ENCODE measurements at regions not wholly inside any gene's neighbourhood (a gene's known extent, or its start where the extent isn't known, plus 50 kb on each side); places are given as distances from the start of the nearest gene placed in this dataset.
"Not testable (repeated sequence)": the region's sequence is repeated elsewhere in the genome, so short reads cannot be mapped to it uniquely, and the experiment has no call there.

DNA sequence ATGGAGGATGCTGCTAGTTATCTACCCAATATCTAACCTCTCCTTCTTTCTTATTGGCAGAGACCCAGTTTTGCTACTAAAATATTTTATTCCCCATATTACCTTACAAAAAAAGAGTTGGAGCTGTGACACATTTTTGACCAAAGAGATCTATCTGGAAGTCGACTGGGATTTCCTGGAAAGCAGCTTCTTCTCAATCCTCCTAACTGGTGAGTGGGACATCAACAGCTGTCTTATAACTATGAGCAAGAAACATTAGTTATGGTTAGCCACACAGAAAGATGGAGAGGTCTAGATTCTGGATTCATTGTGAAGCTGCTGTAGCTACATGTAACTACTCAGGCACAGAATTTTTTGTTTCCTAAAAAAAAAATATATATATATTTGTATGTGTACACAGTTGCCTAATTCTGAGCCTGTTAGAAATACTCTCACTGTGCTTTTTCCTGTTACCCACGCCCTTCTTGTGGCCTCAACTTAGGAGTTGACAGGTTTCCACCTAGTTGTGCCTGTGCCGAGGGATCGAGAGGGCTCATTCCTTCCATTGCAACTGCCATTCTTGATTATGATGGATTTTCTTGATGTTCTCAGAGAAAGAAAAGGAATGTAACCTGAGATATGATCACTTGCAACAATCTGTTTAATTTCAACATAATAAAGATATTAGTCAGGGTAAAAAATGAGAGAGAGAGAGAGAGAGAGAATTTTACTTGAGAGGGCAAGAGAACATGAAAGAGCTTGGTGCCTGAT is 142.0 kb downstream of the SLC17A6 start:
- no peak for DNase-seq

DNA sequence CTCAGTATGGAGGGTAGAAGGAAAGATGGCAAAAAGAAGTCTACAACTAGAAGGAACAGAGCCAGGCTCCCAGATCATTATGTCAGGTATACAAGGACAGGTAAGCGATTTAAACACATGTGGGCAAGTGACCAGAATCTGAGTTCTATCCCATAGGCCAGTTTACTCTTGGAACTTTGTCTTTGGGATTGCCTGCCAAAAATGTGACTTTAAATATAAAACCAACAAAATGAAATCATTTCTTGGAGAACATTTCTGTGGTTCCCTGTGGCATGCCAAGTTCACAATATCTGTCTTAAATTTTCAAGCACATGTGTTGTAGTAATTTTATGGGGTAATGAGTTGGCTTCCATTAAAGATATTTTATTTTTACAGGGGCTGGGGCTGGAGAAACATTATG is 141.0 kb downstream of the SLC17A6 start:
- no peak for DNase-seq

- no peak for DNase-seq
Observed at GRCh38 chr11:22478169-22478568, 140.0 kb downstream of the SLC17A6 start.

DNA sequence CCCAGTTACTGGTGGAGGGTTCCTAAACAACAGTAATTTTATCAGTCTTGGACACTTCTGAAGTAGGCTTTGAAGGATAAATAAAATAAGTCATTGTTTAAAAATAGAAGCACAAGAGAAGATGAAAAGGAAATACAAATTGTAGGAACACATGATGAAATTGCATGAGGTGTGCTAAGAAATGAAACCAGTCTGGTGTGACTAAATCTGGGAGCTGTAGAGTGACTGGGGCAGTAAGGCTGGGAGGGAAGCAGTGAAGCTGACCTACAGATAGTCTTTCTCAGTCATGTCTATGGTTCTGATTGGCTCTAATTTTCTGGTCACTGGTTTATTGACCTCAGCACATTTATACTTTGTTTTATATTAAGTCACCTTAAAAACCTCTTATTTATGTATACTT is 139.1 kb downstream of the SLC17A6 start:
- DNase-seq, result no peak

- DNase-seq, result no peak
Observed at GRCh38 chr11:22476589-22476988, 138.4 kb downstream of the SLC17A6 start.

DNA sequence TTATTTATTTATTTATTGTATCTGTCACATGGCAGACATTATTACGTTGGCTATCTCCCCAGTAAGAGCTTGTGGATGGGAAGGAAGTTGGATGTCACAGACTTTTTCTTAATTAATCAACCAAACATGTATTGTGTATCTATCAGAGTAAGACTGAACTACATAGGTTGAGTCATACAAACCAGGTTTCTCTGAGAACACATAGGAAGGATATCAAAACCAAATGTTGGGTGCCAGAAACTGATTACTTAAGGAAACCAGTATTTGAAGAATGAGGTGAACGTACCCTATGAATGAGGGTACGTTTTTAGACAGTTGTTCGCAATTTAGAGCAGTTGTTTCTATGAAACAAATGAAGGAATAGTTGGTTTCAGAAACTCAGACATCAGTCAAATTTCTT is 136.4 kb downstream of the SLC17A6 start:
- DNase-seq, result no peak

- no peak for DNase-seq
Observed at GRCh38 chr11:22473586-22473985, 135.4 kb downstream of the SLC17A6 start.

DNA sequence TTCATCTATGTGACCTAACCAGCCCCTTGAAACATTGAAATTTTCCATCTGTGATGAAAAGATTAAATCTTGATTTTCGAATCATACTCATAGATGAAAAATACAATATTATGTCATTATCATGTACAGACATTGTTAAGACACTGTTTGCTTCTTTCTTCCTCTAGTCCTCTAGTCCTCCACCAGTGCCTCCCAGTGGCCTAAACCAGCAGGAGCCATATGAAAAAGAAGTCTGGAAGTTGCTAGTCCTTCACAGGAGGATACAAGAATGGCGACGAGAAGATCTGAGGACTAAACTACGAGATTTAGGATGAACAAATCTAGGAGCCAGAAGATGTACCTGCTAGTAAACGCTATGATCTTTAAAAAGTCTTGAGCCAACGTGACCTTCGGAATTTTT is 134.1 kb downstream of the SLC17A6 start:
- DNase-seq, result no peak

DNA sequence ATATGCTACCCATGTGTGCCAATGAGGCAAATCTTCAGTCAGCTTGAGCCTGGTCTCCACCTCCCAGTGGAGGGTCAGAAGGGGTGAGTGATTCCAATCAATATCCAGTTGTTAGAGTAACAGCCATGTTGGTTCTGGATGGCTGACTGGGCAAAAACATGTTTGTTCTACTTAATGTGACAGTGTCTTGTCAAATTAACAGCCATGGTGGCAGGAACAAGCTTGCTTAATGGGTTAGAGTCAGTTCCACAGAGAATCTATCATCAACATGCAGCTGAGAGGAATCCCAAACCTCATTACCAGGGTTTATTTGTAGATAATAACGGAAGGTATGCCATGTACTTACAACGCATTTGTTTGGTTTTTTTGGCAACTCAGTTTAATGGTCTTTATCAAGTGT is 133.2 kb downstream of the SLC17A6 start:
- DNase-seq, result no peak

GRCh38 chr11:22467741-22468140 is 129.6 kb downstream of the SLC17A6 start:
- no peak for DNase-seq

DNA sequence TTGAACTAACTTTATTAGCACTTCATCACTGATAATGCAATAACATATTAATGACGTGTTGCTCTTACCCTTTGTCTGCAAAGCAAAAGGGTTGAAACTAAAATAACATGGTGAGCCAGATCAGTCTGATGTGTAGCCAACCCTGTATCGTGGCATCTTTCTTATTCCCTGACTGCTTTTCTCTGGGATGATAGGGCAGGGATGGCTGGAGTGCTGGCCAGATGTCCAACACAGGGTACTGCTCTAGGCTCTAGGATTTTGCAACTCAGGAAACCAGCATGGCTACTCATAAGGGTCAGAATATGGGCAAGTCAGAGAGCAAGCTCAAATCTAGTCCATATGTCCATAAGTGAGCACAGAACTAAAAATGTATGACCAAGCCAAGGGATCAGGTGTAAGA is 129.1 kb downstream of the SLC17A6 start:
- DNase-seq, result no peak

DNA sequence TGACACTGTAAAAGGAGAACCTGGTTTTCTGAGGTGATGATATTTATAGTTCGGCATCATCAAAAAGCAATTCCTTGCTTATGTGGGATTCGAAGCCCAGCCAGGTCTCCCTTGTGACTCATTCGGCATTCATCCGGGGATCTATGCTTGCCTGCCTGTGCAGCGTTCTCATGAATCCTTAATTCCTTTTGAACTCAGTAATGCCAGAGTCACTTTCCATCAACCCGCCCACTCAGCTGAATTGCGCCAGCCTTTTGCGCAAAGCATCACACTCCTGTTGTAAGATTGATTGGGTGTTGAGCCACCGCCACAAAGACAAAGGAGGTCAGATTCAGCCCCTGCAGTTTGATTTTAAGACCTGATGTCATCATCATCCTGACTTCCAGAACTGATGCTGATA is 128.6 kb downstream of the SLC17A6 start:
- DNase-seq, result no peak

DNA sequence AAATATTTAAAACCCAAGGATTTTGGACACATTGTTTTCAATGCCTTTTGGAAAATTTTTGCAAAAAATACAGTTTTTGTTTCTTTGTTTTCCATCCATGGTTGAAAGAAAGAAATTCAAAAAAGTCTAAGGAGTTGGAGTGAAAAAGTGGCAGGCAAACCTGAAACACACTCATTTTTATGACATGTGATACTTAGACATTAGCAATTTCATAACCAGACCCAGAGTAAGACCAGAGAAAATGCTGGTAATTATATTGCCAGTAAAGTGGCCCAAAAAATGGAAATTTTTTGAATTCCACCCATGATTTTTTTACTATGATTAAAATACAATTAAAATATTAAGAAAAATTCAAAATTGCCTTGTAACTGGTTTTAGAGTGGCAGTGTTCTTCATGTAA is 128.2 kb downstream of the SLC17A6 start:
- DNase-seq, result no peak

GRCh38 chr11:22465620-22466019 is 127.4 kb downstream of the SLC17A6 start:
- no peak for DNase-seq

- no peak for DNase-seq
Observed at GRCh38 chr11:22461626-22462025, 123.4 kb downstream of the SLC17A6 start.

DNA sequence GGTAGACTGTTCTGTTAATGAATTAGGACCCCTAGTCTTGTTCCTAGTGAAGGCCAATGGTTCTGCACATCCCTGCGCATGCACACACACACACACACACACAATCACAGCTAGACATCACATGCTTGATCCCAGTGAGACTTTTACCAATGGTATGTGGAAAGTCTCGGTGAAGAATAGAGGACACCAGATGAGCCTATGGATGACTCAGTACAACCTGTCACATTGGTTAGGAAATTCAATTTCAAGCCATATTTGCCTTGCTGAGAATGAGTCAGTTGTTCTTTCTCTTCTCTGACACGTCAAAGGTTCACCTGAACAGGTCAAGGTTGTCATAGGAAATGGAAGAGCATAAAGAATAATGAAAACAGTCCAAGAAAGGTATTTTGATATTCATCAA is 122.0 kb downstream of the SLC17A6 start:
- no peak for DNase-seq

- no peak for DNase-seq
Observed at GRCh38 chr11:22459048-22459447, 120.9 kb downstream of the SLC17A6 start.

GRCh38 chr11:22458161-22458560 is 120.0 kb downstream of the SLC17A6 start:
- DNase-seq, result no peak

- no peak for DNase-seq
Observed at GRCh38 chr11:22456993-22457762, 119.0 kb downstream of the SLC17A6 start.

GRCh38 chr11:22454461-22455090 is 116.4 kb downstream of the SLC17A6 start:
- no peak for DNase-seq

- no peak for DNase-seq
Observed at GRCh38 chr11:22449441-22449840, 111.3 kb downstream of the SLC17A6 start.

DNA sequence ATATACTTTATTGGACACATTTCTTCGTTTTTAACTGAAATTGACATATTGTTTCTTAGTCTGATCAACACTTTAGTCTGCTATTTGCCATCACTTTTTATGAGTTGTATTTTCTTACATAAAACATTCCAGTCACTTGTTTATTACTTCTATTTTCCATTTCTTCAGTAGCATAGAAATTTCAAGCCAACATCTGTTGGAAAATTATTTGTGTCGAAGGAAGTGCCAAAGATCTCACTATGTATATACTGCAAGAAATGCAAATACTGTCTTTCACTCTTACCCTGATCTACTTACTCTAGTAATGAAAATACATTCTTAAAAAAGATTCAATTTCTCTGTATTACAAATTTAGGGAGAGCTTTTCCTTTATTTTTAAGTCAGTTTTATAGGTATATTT is 105.9 kb downstream of the SLC17A6 start:
- DNase-seq, result no peak

DNA sequence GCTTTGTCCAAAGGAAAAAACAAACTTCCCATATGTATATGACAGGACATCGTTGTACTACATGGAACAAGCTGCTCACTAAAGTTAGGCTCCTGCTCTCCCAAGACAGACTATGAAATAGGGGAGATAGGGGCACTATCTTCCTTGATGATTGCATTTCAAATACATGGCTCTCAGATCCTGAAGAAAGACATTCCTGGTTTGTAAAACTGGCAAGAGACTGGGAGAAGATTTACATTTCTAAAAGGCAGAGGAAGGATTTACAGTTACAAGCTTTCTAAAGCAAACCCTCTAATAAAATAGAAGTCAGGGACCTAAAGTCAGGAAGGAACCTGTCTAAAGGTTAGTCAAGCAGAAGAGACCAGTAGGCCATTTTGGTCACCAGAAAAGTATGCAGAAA is 103.7 kb downstream of the SLC17A6 start:
- no peak for DNase-seq

DNA sequence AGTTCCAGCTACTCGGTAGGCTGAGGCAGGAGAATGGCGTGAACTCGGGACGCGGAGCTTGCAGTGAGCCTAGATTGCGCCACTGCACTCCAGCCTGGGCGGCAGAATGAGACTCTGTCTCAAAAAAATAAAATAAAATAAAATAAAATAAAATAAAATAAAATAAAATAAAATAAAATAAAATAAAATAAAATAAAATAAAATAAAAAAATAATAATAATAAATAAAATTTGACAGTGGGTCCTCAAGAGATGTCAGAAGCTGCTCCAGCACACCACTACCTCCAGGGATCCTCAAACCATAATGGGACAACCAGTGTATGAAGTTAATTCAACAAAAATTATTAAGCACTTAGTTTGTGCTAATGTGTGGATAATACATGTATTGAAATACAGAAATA is 97.4 kb downstream of the SLC17A6 start:
- not testable (repeated sequence) for DNase-seq
